GM23248 (cell line): ENCODE measurements at regions not wholly inside any gene's neighbourhood (a gene's known extent, or its start where the extent isn't known, plus 50 kb on each side); places are given as distances from the start of the nearest gene placed in this dataset.
"Not testable (repeated sequence)": the region's sequence is repeated elsewhere in the genome, so short reads cannot be mapped to it uniquely, and the experiment has no call there.

ENCODE experiments used
- DNase-seq: peaks from one replicate; pipeline ENCODE4 v3.0.0-alpha.2; 2015
- H2AFZ ChIP-seq: fragments of 200-600 bp; sonication (generic); 2 replicates; pipeline ENCODE4 v1.6.1; 2016; ENCODE audit warnings: antibody characterized with exemption
- H3F3A ChIP-seq: fragments of 200-600 bp; sonication (generic); 2 replicates; pipeline ENCODE4 v1.6.1; 2016; ENCODE audit warnings: mild to moderate bottlenecking, antibody characterized with exemption, mixed run types; ENCODE audit not compliant: insufficient read depth
- H3K27ac ChIP-seq: fragments of 200-600 bp; sonication (generic); 2 replicates; pipeline ENCODE4 v1.5.1; 2016; ENCODE audit warnings: mild to moderate bottlenecking
- H3K27me3 ChIP-seq: fragments of 200-600 bp; sonication (generic); replicated peaks from 2 replicates; pipeline ENCODE4 v1.6.1; 2016; ENCODE audit warnings: mild to moderate bottlenecking; ENCODE audit not compliant: insufficient read depth
- H3K36me3 ChIP-seq: fragments of 200-600 bp; sonication (generic); 2 replicates; pipeline ENCODE4 v1.6.1; 2016; ENCODE audit warnings: low read depth, mild to moderate bottlenecking
- H3K4me1 ChIP-seq: fragments of 200-600 bp; sonication (generic); 2 replicates; pipeline ENCODE4 v1.6.1; 2016; ENCODE audit warnings: mild to moderate bottlenecking; ENCODE audit not compliant: insufficient read depth
- H3K4me2 ChIP-seq: fragments of 200-600 bp; sonication (generic); one replicate; pipeline ENCODE4 v1.6.1; 2016; ENCODE audit warnings: mild to moderate bottlenecking; ENCODE audit not compliant: unreplicated experiment
- H3K4me3 ChIP-seq: fragments of 200-600 bp; sonication (generic); 2 replicates; pipeline ENCODE4 v1.5.1; 2016; ENCODE audit warnings: mild to moderate bottlenecking
- H3K79me2 ChIP-seq: fragments of 200-600 bp; sonication (generic); 2 replicates; pipeline ENCODE4 v1.6.1; 2016; ENCODE audit warnings: mild to moderate bottlenecking; ENCODE audit not compliant: insufficient read depth
- H3K9ac ChIP-seq: fragments of 200-600 bp; sonication (generic); 2 replicates; pipeline ENCODE4 v1.6.1; 2016; ENCODE audit warnings: mild to moderate bottlenecking
- H3K9me2 ChIP-seq: fragments of 200-600 bp; sonication (generic); 2 replicates; pipeline ENCODE4 v1.6.1; 2016; ENCODE audit warnings: mixed run types, mild to moderate bottlenecking, moderate library complexity; ENCODE audit not compliant: insufficient read depth
- H3K9me3 ChIP-seq: fragments of 200-600 bp; sonication (generic); one replicate; pipeline ENCODE4 v1.6.1; 2017; ENCODE audit warnings: low read depth
- H4K20me1 ChIP-seq: fragments of 200-600 bp; sonication (generic); 2 replicates; pipeline ENCODE4 v1.6.0; 2016; ENCODE audit not compliant: insufficient read depth
- EZH2 ChIP-seq: fragments of 200-600 bp; sonication (generic); IDR thresholded peaks from 2 replicates; pipeline ENCODE4 v1.6.1; 2018; ENCODE audit warnings: antibody characterized with exemption, mild to moderate bottlenecking; ENCODE audit not compliant: insufficient read depth, poor library complexity, severe bottlenecking
- EZH2phosphoT487 ChIP-seq: fragments of 200-600 bp; sonication (generic); IDR thresholded peaks from 2 replicates; pipeline ENCODE4 v1.6.1; 2018; ENCODE audit warnings: antibody characterized with exemption, moderate library complexity, mild to moderate bottlenecking, low read depth; ENCODE audit not compliant: insufficient read depth
- WGBS, 2 experiments: methylation state at CpG; one replicate each; pipeline ENCODE4 v1.1.6; 2015 to 2017; ENCODE audit warnings: low lambda C conversion rate in 2 of 2, low coverage in 1 of 2; ENCODE audit errors: missing lambda C conversion rate in 2 of 2; 5-methylcytosine and 5-hydroxymethylcytosine counted together
- in situ Hi-C: fragments of 300-500 bp; cut with MboI; formaldehyde crosslinking; loops from 2 replicates; pipeline ENCODE4 v1.15.0; 2020

- Histone ChIP-seq H4K20me1 (no peaks in the 10 kb centered on the region), H3K9ac (no peak overlapping the region), H3K79me2 (no peaks in the 10 kb centered on the region), H3K27me3 (no peaks in the 10 kb centered on the region), H3K4me1 (no peaks in the 10 kb centered on the region), H3K4me2 (no peak overlapping the region), H3K27ac (no peak overlapping the region), H3F3A (no peaks in the 10 kb centered on the region), H3K4me3 (no peak overlapping the region), H2AFZ (no peak overlapping the region), H3K9me2 (peaks cover 2% of the 10 kb centered on the region; the same call in 1 of the 2 replicates), H3K36me3 (no peaks in the 10 kb centered on the region), H3K9me3 (no peaks in the 10 kb centered on the region)
- no peak for TF ChIP-seq EZH2phosphoT487
- TF ChIP-seq EZH2, result no peak
- WGBS, 2 experiments, result 39 to 45% methylated on average over 4 of the region's 4 CpGs
- in situ Hi-C loops, result no loop called here
- DNase-seq, result no peak
Observed at GRCh38 chr12:71282020-71282419, 124.2 kb upstream of the TSPAN8 start.

GRCh38 chr12:71281425-71281824, 123.6 kb upstream of the TSPAN8 start:
- H3K79me2 ChIP-seq, result no peaks in the 10 kb centered on the region
- TF ChIP-seq EZH2, result no peak
- no peak for TF ChIP-seq EZH2phosphoT487
- WGBS, 2 experiments, result 51 to 52% methylated on average over 2 of the region's 2 CpGs
- H3K27ac ChIP-seq, result no peak overlapping the region
- in situ Hi-C loops, result no loop called here
- H3K9me2 ChIP-seq, result no peaks in the 10 kb centered on the region
- H4K20me1 ChIP-seq, result no peaks in the 10 kb centered on the region
- H3K4me3 ChIP-seq, result no peak overlapping the region
- H3K9ac ChIP-seq, result no peak overlapping the region
- no peak overlapping the region for H2AFZ ChIP-seq
- no peaks in the 10 kb centered on the region for H3F3A ChIP-seq
- H3K4me2 ChIP-seq, result no peak overlapping the region
- no peak for DNase-seq
- no peaks in the 10 kb centered on the region for H3K36me3 ChIP-seq
- H3K27me3 ChIP-seq, result no peaks in the 10 kb centered on the region
- H3K4me1 ChIP-seq, result no peaks in the 10 kb centered on the region
- H3K9me3 ChIP-seq, result no peaks in the 10 kb centered on the region

GRCh38 chr12:71277866-71278265, 120.1 kb upstream of the TSPAN8 start:
- no peak overlapping the region for H3K4me3 ChIP-seq
- H3F3A ChIP-seq, result no peaks in the 10 kb centered on the region
- H4K20me1 ChIP-seq, result no peaks in the 10 kb centered on the region
- no peak for TF ChIP-seq EZH2phosphoT487
- TF ChIP-seq EZH2, result no peak
- no peak for DNase-seq
- no peak overlapping the region for H3K4me2 ChIP-seq
- in situ Hi-C loops, result no loop called here
- no peaks in the 10 kb centered on the region for H3K4me1 ChIP-seq
- H3K79me2 ChIP-seq, result no peaks in the 10 kb centered on the region
- H3K36me3 ChIP-seq, result no peaks in the 10 kb centered on the region
- 48 to 50% methylated on average over 1 of the region's 1 CpG for WGBS, 2 experiments
- H2AFZ ChIP-seq, result no peak overlapping the region
- H3K9ac ChIP-seq, result no peak overlapping the region
- H3K9me3 ChIP-seq, result no peaks in the 10 kb centered on the region
- no peak overlapping the region for H3K27ac ChIP-seq
- H3K9me2 ChIP-seq, result no peaks in the 10 kb centered on the region
- H3K27me3 ChIP-seq, result no peaks in the 10 kb centered on the region

GRCh38 chr12:71276541-71276940, 118.7 kb upstream of the TSPAN8 start:
- in situ Hi-C loops, result no loop called here
- no peak for DNase-seq
- no peaks in the 10 kb centered on the region for H3K9me3 ChIP-seq

GRCh38 chr12:71270794-71271193, 113.0 kb upstream of the TSPAN8 start:
- H3K9me2 ChIP-seq, H3K4me2 ChIP-seq, H4K20me1 ChIP-seq, H3K4me1 ChIP-seq, H3K36me3 ChIP-seq, H3K27me3 ChIP-seq, H3K9me3 ChIP-seq, DNase-seq, H3F3A ChIP-seq, H2AFZ ChIP-seq, H3K9ac ChIP-seq, H3K27ac ChIP-seq, in situ Hi-C loops, H3K79me2 ChIP-seq, H3K4me3 ChIP-seq: not testable (repeated sequence)
- 23 to 25% methylated on average over 2 of the region's 2 CpGs for WGBS, 2 experiments

More at GRCh38 chr12:71276541-71276940, 118.7 kb upstream of the TSPAN8 start:
- no peak for TF ChIP-seq EZH2phosphoT487
- TF ChIP-seq EZH2, result no peak
- no peaks in the 10 kb centered on the region for H3K4me1 ChIP-seq
- no peak overlapping the region for H2AFZ ChIP-seq
- H3K9me2 ChIP-seq, result no peaks in the 10 kb centered on the region
- no peaks in the 10 kb centered on the region for H3K36me3 ChIP-seq
- no peak overlapping the region for H3K9ac ChIP-seq
- H3F3A ChIP-seq, result no peaks in the 10 kb centered on the region
- H3K4me3 ChIP-seq, result no peak overlapping the region
- H3K27ac ChIP-seq, result no peak overlapping the region
- no peak overlapping the region for H3K4me2 ChIP-seq
- no peaks in the 10 kb centered on the region for H3K27me3 ChIP-seq
- H4K20me1 ChIP-seq, result no peaks in the 10 kb centered on the region
- H3K79me2 ChIP-seq, result no peaks in the 10 kb centered on the region
